Osteoblast (primary cell): ENCODE measurements at regions not wholly inside any gene's neighbourhood (a gene's known extent, or its start where the extent isn't known, plus 50 kb on each side); places are given as distances from the start of the nearest gene placed in this dataset.

Experiments used
- DNase-seq: peaks from one replicate; pipeline ENCODE4 v3.0.0; 2011; ENCODE audit warnings: low spot score, mixed read lengths; ENCODE audit not compliant: insufficient read length; ENCODE audit errors: missing footprints
- H2AFZ ChIP-seq: 2 replicates; pipeline ENCODE4 v1.6.0; 2011; ENCODE audit warnings: mild to moderate bottlenecking, low read length
- H3K27ac ChIP-seq: 2 replicates; pipeline ENCODE4 v1.5.1; 2011; ENCODE audit warnings: mild to moderate bottlenecking, low read depth, low read length, moderate library complexity
- H3K27me3 ChIP-seq: 2 replicates; pipeline ENCODE4 v1.6.0; 2012; ENCODE audit warnings: mild to moderate bottlenecking, control low read depth, inconsistent platforms, low read length, moderate library complexity; ENCODE audit not compliant: insufficient read depth
- H3K36me3 ChIP-seq: 2 replicates; pipeline ENCODE4 v1.5.1; 2011; ENCODE audit warnings: mild to moderate bottlenecking, low read length, control low read depth, moderate library complexity; ENCODE audit not compliant: insufficient read depth
- H3K4me1 ChIP-seq: 2 replicates; pipeline ENCODE4 v1.5.1; 2011; ENCODE audit warnings: mild to moderate bottlenecking, low read length, control low read depth, moderate library complexity; ENCODE audit not compliant: insufficient read depth
- H3K4me2 ChIP-seq: 2 replicates; pipeline ENCODE4 v1.6.0; 2011; ENCODE audit warnings: mild to moderate bottlenecking, low read length; ENCODE audit not compliant: insufficient read depth
- H3K4me3 ChIP-seq: fragments of 200-600 bp; sonication (generic); 3 replicates; pipeline ENCODE4 v1.5.1; 2012; ENCODE audit warnings: mild to moderate bottlenecking, low read length, inconsistent platforms; ENCODE audit not compliant: insufficient read depth
- H3K79me2 ChIP-seq: 2 replicates; pipeline ENCODE4 v1.6.0; 2012; ENCODE audit warnings: mild to moderate bottlenecking, low read length, control low read depth, inconsistent platforms; ENCODE audit not compliant: insufficient read depth
- H3K9me3 ChIP-seq: 2 replicates; pipeline ENCODE4 v1.5.1; 2011; ENCODE audit warnings: low read depth, low read length, control low read depth
- H4K20me1 ChIP-seq: 2 replicates; pipeline ENCODE4 v1.6.0; 2012; ENCODE audit warnings: mild to moderate bottlenecking, low read length, control low read depth; ENCODE audit not compliant: insufficient read depth
- TF ChIP-seq, protein P1 (sequence below): IDR thresholded peaks from 2 replicates; pipeline ENCODE4 v1.5.1; 2011; ENCODE audit warnings: mild to moderate bottlenecking, low read depth, low read length, moderate library complexity; ENCODE audit errors: extremely low read depth

DNA sequence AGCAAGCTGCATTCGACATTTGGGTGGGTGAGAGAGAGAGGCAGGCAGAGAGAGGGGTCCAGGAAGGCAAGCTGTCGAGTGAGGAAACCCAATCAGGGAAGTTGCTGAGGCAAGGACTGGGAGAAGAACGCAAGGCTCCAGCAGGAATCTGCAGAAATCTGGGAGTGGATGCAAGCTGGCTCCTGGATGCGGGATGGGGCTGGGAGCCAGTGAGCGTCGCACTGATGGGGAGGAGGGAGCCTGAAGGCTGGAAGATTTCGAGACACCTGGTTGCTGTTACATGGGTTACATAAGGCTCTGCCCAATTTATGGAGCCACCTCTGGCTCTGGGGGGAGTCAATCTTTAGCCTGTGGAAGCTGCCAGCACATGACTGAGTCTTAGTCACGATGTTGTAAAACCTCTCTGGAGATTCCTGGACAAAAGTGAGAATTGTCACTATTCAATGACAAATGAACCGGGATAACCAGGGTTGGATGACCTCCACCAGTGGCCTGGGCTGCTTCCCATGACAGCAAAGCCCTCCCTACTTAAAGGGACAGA lies 51.1 kb upstream of the ADRB1 start:
- Histone ChIP-seq H3K9me3 (no peaks in the 10 kb centered on the region), H3K4me2 (no peak overlapping the region), H3K4me1 (no peaks in the 10 kb centered on the region), H3K27me3 (peaks cover 57% of the 10 kb centered on the region), H3K4me3 (no peak overlapping the region), H2AFZ (no peak overlapping the region), H4K20me1 (no peaks in the 10 kb centered on the region), H3K79me2 (no peaks in the 10 kb centered on the region), H3K36me3 (no peaks in the 10 kb centered on the region), H3K27ac (no peak overlapping the region)
- TF ChIP-seq, protein P1, sequence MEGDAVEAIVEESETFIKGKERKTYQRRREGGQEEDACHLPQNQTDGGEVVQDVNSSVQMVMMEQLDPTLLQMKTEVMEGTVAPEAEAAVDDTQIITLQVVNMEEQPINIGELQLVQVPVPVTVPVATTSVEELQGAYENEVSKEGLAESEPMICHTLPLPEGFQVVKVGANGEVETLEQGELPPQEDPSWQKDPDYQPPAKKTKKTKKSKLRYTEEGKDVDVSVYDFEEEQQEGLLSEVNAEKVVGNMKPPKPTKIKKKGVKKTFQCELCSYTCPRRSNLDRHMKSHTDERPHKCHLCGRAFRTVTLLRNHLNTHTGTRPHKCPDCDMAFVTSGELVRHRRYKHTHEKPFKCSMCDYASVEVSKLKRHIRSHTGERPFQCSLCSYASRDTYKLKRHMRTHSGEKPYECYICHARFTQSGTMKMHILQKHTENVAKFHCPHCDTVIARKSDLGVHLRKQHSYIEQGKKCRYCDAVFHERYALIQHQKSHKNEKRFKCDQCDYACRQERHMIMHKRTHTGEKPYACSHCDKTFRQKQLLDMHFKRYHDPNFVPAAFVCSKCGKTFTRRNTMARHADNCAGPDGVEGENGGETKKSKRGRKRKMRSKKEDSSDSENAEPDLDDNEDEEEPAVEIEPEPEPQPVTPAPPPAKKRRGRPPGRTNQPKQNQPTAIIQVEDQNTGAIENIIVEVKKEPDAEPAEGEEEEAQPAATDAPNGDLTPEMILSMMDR = no peak
- DNase-seq = no peak

DNA sequence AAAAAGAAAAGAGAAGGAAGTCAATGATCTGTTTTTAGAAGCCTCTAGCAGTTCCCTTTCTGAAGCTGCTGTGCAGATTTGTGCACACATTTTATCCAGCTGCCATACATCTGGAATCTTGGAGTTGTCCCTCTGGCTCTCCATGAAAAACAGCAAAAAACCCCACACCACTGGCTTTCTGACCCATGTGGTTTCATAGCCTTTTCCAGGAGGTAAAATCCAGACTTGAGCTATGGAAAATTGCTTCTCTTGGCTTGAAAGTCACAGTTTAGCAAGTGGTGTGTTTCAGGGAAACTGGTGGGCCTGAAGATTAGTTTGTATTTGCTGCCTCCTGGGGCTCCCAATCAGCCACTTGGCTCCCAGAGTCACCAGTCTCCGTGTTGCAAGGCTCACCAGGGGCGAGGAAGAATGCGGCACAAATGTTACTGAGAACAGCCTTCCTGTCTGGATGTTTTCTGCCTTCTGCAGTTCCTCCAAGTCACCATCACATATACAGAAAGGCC lies 50.1 kb upstream of the ADRB1 start:
- Histone ChIP-seq H3K4me1 (no peaks in the 10 kb centered on the region), H3K4me3 (no peak overlapping the region), H3K79me2 (no peaks in the 10 kb centered on the region), H4K20me1 (no peaks in the 10 kb centered on the region), H2AFZ (no peak overlapping the region), H3K27ac (no peak overlapping the region), H3K36me3 (no peaks in the 10 kb centered on the region), H3K9me3 (no peaks in the 10 kb centered on the region), H3K27me3 (peaks cover 51% of the 10 kb centered on the region), H3K4me2 (no peak overlapping the region)
- no peak for DNase-seq
- TF ChIP-seq, protein P1 = no peak
